ENCODE measurements at regions not wholly inside any gene's neighbourhood (a gene's known extent, or its start where the extent isn't known, plus 50 kb on each side); places are given as distances from the start of the nearest gene placed in this dataset.
"Not testable (repeated sequence)": the region's sequence is repeated elsewhere in the genome, so short reads cannot be mapped to it uniquely, and the experiment has no call there.

- DNase-seq (ENCODE audit: low spot score): no peak
Measured at GRCh38 chr4:54574500-54574899, 83.3 kb upstream of the KIT start.

- no peak for DNase-seq (ENCODE audit: low spot score)
Measured at GRCh38 chr4:54575919-54576318, 81.8 kb upstream of the KIT start.

- no peak for DNase-seq (ENCODE audit: low spot score)
Measured at GRCh38 chr4:54581807-54582206, 76.0 kb upstream of the KIT start.

GRCh38 chr4:54585321-54586000 lies 72.3 kb upstream of the KIT start:
- no peak for DNase-seq (ENCODE audit: low spot score)

GRCh38 chr4:54586320-54586955 lies 71.3 kb upstream of the KIT start:
- DNase-seq (ENCODE audit: low spot score): no peak

GRCh38 chr4:54587107-54587891 lies 70.5 kb upstream of the KIT start:
- no peak for DNase-seq (ENCODE audit: low spot score)

GRCh38 chr4:54588404-54588803 lies 69.4 kb upstream of the KIT start:
- DNase-seq (ENCODE audit: low spot score): no peak

GRCh38 chr4:54589586-54589985 lies 68.2 kb upstream of the KIT start:
- DNase-seq (ENCODE audit: low spot score): no peak

GRCh38 chr4:54593795-54594322 lies 63.9 kb upstream of the KIT start:
- no peak for DNase-seq (ENCODE audit: low spot score)

- no peak for DNase-seq (ENCODE audit: low spot score)
Measured at GRCh38 chr4:54596201-54596600, 61.6 kb upstream of the KIT start.

- DNase-seq (ENCODE audit: low spot score): not testable (repeated sequence)
Measured at GRCh38 chr4:54597678-54598077, 60.1 kb upstream of the KIT start.

- DNase-seq (ENCODE audit: low spot score): not testable (repeated sequence)
Measured at GRCh38 chr4:54602175-54602574, 55.6 kb upstream of the KIT start.

GRCh38 chr4:54607067-54607466 lies 50.7 kb upstream of the KIT start:
- no peak for DNase-seq (ENCODE audit: low spot score)

- DNase-seq (ENCODE audit: low spot score): no peak
Measured at GRCh38 chr4:54607521-54607920, 50.2 kb upstream of the KIT start.
